ENCODE measurements at regions not wholly inside any gene's neighbourhood (a gene's known extent, or its start where the extent isn't known, plus 50 kb on each side); places are given as distances from the start of the nearest gene placed in this dataset.

DNA sequence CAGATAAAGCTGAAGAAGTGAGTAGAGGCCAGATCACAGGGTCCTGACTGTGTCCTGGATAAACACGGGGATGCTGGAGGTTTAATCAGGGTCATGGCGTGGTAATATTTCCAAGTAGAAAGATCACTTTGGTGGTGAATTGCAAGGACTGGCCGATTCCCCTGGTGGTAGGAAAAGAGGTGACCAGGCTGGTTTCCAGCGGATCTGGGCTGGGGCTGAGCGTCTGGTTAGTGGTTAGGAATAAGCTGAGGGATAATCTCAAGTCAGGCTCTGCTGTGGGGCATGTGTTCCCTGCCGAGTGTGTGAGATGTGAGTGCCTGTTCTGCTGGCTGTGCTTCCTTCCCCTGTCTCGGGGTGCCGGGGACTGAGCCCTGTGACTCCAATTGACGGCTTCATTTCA is 484.0 kb downstream of the TSN start:
- POLR2A ChIA-PET: interaction anchor here (0.6 kb wide), 1 partner anchor 157 kb away, joined by 3 read pairs; no protein-coding TSS in a partner anchor
- Mint-ChIP-seq H3K36me3 (ENCODE audit: insufficient read depth, unreplicated experiment) (peaks cover 6% of the 10 kb centered on the region), H3K27ac (ENCODE audit: low read depth, unreplicated experiment) (no peak overlapping the region), H3K4me1 (ENCODE audit: insufficient read depth, unreplicated experiment) (peaks cover 44% of the 10 kb centered on the region), H3K27me3 (ENCODE audit: insufficient read depth, unreplicated experiment) (no peaks in the 10 kb centered on the region), H3K9me3 (ENCODE audit: unreplicated experiment) (peaks cover 13% of the 10 kb centered on the region), H3K4me3 (ENCODE audit: unreplicated experiment) (no peak overlapping the region)
- no peak for DNase-seq (ENCODE audit: unreplicated experiment)
- BruUV-seq (replicated peaks): no TSS peak
- intact Hi-C loops (cut with micrococcal nuclease): no loop called here
- TF ChIP-seq, protein P1, sequence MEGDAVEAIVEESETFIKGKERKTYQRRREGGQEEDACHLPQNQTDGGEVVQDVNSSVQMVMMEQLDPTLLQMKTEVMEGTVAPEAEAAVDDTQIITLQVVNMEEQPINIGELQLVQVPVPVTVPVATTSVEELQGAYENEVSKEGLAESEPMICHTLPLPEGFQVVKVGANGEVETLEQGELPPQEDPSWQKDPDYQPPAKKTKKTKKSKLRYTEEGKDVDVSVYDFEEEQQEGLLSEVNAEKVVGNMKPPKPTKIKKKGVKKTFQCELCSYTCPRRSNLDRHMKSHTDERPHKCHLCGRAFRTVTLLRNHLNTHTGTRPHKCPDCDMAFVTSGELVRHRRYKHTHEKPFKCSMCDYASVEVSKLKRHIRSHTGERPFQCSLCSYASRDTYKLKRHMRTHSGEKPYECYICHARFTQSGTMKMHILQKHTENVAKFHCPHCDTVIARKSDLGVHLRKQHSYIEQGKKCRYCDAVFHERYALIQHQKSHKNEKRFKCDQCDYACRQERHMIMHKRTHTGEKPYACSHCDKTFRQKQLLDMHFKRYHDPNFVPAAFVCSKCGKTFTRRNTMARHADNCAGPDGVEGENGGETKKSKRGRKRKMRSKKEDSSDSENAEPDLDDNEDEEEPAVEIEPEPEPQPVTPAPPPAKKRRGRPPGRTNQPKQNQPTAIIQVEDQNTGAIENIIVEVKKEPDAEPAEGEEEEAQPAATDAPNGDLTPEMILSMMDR (IDR thresholded peaks at IDR 0.05; ENCODE audit: unreplicated experiment): no peak
- CTCF ChIA-PET: no interaction called here

DNA sequence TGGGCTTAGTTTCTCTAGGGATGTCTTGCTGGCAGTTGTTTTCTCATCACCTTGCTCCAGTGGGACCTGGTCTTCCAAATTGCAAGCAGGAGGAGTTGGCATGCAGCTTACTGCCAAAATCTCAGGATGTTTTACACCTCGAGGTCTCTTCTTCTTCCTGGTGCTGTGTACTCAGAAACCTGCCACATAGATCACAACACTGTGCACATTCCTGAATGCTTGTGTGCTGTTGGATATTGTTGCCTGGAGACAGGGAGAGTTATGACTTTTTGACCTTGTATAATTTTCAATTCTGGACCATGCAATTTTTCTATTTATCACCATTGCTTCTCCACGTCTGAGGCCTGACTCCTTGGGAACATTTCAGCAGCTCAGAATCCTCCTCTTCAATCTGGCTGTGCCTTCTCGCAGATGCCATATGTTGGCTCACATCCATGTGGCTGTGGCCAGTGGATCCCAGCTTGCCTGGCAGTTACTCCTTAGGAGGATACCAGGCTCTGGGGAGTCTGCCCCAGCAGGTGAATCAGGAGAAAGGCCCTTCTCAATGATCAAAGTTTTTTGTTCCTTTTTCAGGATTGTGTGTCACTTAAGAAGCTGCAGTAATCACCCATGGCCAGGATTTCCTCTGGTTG is 489.3 kb downstream of the TSN start:
- H3K4me3 Mint-ChIP-seq (ENCODE audit: unreplicated experiment): no peak overlapping the region
- H3K36me3 Mint-ChIP-seq (ENCODE audit: insufficient read depth, unreplicated experiment): peaks cover 6% of the 10 kb centered on the region
- H3K4me1 Mint-ChIP-seq (ENCODE audit: insufficient read depth, unreplicated experiment): peaks cover 19% of the 10 kb centered on the region
- POLR2A ChIA-PET: no interaction called here
- no TSS peak for BruUV-seq (replicated peaks)
- intact Hi-C loops (cut with micrococcal nuclease): no loop called here
- H3K27ac Mint-ChIP-seq (ENCODE audit: low read depth, unreplicated experiment): peak overlapping the region; percentile 32
- peak; percentile 35 for DNase-seq (ENCODE audit: unreplicated experiment)
- CTCF ChIA-PET: no interaction called here
- H3K27me3 Mint-ChIP-seq (ENCODE audit: insufficient read depth, unreplicated experiment): no peaks in the 10 kb centered on the region
- TF ChIP-seq, protein P1 (IDR thresholded peaks at IDR 0.05; ENCODE audit: unreplicated experiment): no peak
- H3K9me3 Mint-ChIP-seq (ENCODE audit: unreplicated experiment): peaks cover 13% of the 10 kb centered on the region

DNA sequence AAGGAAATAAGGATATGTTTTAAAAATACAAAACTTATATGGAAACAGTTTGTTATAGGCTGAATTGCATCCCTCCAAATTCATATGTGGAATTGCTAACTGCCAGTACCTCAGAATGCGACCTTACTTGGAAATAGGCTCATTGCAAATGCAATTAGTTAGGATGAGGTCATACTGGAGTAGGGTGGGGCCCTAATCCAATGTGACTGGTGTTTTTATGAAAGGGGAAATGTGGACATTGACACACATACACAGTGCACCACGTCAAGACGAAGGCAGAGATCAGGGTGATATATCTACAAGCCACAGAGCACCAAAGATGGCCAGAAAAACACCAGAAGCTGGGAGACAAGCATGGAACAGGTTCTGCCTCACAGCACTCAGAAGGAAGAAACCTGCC is 494.2 kb downstream of the TSN start:
- no peak for DNase-seq (ENCODE audit: unreplicated experiment)
- TF ChIP-seq, protein P1 (IDR thresholded peaks at IDR 0.05; ENCODE audit: unreplicated experiment): no peak
- Mint-ChIP-seq H3K4me1 (ENCODE audit: insufficient read depth, unreplicated experiment) (peaks cover 16% of the 10 kb centered on the region), H3K27ac (ENCODE audit: low read depth, unreplicated experiment) (no peak overlapping the region), H3K36me3 (ENCODE audit: insufficient read depth, unreplicated experiment) (peaks cover 6% of the 10 kb centered on the region), H3K9me3 (ENCODE audit: unreplicated experiment) (no peaks in the 10 kb centered on the region), H3K4me3 (ENCODE audit: unreplicated experiment) (no peak overlapping the region), H3K27me3 (ENCODE audit: insufficient read depth, unreplicated experiment) (no peaks in the 10 kb centered on the region)
- CTCF ChIA-PET: no interaction called here
- intact Hi-C loops (cut with micrococcal nuclease): no loop called here
- POLR2A ChIA-PET: interaction anchor here (1.5 kb wide), 1 partner anchor 13 kb away, joined by 5 read pairs; no protein-coding TSS in a partner anchor
- no TSS peak for BruUV-seq (replicated peaks)

DNA sequence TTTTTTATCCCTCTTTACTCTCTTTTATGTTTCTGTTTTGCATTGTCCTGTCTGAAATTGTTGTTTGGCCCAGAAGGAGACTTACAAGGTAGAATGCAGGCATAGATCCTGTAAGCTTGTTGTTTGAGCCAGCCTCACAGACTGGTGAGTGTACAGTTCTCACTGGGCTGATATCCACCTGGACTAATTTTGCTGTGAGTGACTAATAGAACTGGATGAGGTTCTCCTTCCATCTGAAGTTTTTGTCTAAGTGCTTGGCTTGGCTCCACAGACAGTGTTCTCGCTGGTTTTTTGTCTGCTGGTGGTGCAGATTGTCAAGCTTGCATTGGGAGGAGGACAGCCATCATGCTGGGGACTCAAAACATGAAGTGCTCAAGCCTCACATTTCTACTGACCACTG is 495.7 kb downstream of the TSN start:
- POLR2A ChIA-PET: interaction anchor here (0.6 to 1.5 kb wide), 4 partner anchors 14 to 999 kb away, joined by 3 to 5 read pairs (median 3); no protein-coding TSS in a partner anchor
- peak; percentile 18 for DNase-seq (ENCODE audit: unreplicated experiment)
- no peaks in the 10 kb centered on the region for H3K27me3 Mint-ChIP-seq (ENCODE audit: insufficient read depth, unreplicated experiment)
- no TSS peak for BruUV-seq (replicated peaks)
- H3K9me3 Mint-ChIP-seq (ENCODE audit: unreplicated experiment): no peaks in the 10 kb centered on the region
- no peak overlapping the region for H3K27ac Mint-ChIP-seq (ENCODE audit: low read depth, unreplicated experiment)
- peaks cover 3% of the 10 kb centered on the region for H3K36me3 Mint-ChIP-seq (ENCODE audit: insufficient read depth, unreplicated experiment)
- CTCF ChIA-PET: interaction anchor here (0.5 to 0.6 kb wide), 2 partner anchors 56 to 188 kb away, joined by 3 read pairs; no protein-coding TSS in a partner anchor
- intact Hi-C loops (cut with micrococcal nuclease): no loop called here
- no peak overlapping the region for H3K4me3 Mint-ChIP-seq (ENCODE audit: unreplicated experiment)
- TF ChIP-seq, protein P1 (IDR thresholded peaks at IDR 0.05; ENCODE audit: unreplicated experiment): no peak
- H3K4me1 Mint-ChIP-seq (ENCODE audit: insufficient read depth, unreplicated experiment): peaks cover 21% of the 10 kb centered on the region
